Neural progenitor cell (in vitro differentiated cells): ENCODE measurements at regions not wholly inside any gene's neighbourhood (a gene's known extent, or its start where the extent isn't known, plus 50 kb on each side); places are given as distances from the start of the nearest gene placed in this dataset.

Experiments
- CTCF ChIP-seq: fragments of 200-600 bp; sonication (generic); IDR thresholded peaks from 2 replicates; pipeline ENCODE4 v1.5.1; 2017; ENCODE audit warnings: antibody characterized with exemption, mild to moderate bottlenecking
- EZH2 ChIP-seq: fragments of 200-600 bp; sonication (generic); IDR thresholded peaks from 2 replicates; pipeline ENCODE4 v1.6.1; 2017; ENCODE audit warnings: antibody characterized with exemption, mild to moderate bottlenecking, moderate library complexity

GRCh38 chr9:105067895-105068580 lies 140.1 kb upstream of the ABCA1 start:
- TF ChIP-seq EZH2 (no peak), CTCF (no peak)
